B cell (primary cell): ENCODE measurements at regions not wholly inside any gene's neighbourhood (a gene's known extent, or its start where the extent isn't known, plus 50 kb on each side); places are given as distances from the start of the nearest gene placed in this dataset.

ENCODE experiments used
- ATAC-seq: fragments of 200-7000 bp; cut with Tn5 transposase; one replicate; pipeline ENCODE4 v1.10.0; 2021; ENCODE audit warnings: low read depth, mild to moderate bottlenecking, moderate number of reproducible peaks, moderate library complexity
- CTCF ChIA-PET: fragments of 350-600 bp; sonication (Branson Sonifier 250); formaldehyde crosslinking; loops from one replicate; lab custom pipeline; 2021; ENCODE audit warnings: antibody characterized with exemption, inconsistent platforms; lab: Charles Lee
- POLR2A ChIA-PET: fragments of 350-600 bp; sonication (Branson Sonifier 250); formaldehyde crosslinking; loops from one replicate; lab custom pipeline; 2021; ENCODE audit warnings: antibody characterized with exemption; lab: Charles Lee
- DNase-seq: peaks from one replicate; pipeline ENCODE4 v3.0.0; 2013
- H2AFZ ChIP-seq: 2 replicates; pipeline ENCODE4 v1.6.1; 2012; ENCODE audit warnings: mild to moderate bottlenecking, low read depth, low read length; ENCODE audit not compliant: insufficient read depth, poor library complexity, severe bottlenecking
- H3K27ac ChIP-seq, 2 donors: 1 replicate in 1 of 2; 2 replicates in 1 of 2; pipeline ENCODE4 v1.5.1; 2012 to 2013; ENCODE audit warnings: low read length in 2 of 2, mild to moderate bottlenecking in 2 of 2, moderate library complexity in 1 of 2
- H3K27me3 ChIP-seq, 4 experiments: fragments of 200-600 bp in 1 of 4; sonication (generic) in 1 of 4; replicated peaks in 1 of 4; 1 replicate in 2 of 4; 2 replicates in 2 of 4; pipeline versions ENCODE4 v1.6.1 to v1.7.0; 2013 to 2016; ENCODE audit warnings: low read length in 3 of 4, mild to moderate bottlenecking in 2 of 4, mixed read lengths in 1 of 4, moderate library complexity in 1 of 4; ENCODE audit not compliant: insufficient read depth in 4 of 4, control insufficient read depth in 3 of 4; ENCODE audit errors: control extremely low read depth in 1 of 4
- H3K36me3 ChIP-seq, 2 experiments: replicated peaks in 1 of 2; 1 replicate in 1 of 2; 2 replicates in 1 of 2; pipeline versions ENCODE4 v1.6.1 to v1.7.1; 2013; ENCODE audit warnings: low read length in 1 of 2; ENCODE audit not compliant: insufficient read depth in 2 of 2, control insufficient read depth in 1 of 2; ENCODE audit errors: control extremely low read depth in 1 of 2, extremely low read depth in 1 of 2
- H3K4me1 ChIP-seq, 2 donors: fragments of 200-600 bp in 1 of 2; sonication (generic) in 1 of 2; 1 replicate in 1 of 2; 2 replicates in 1 of 2; pipeline versions ENCODE4 v1.5.1 to v1.6.1; 2013 to 2017; ENCODE audit warnings: low read length in 2 of 2; ENCODE audit not compliant: control insufficient read depth in 2 of 2, insufficient read depth in 2 of 2
- H3K4me2 ChIP-seq: replicated peaks from 2 replicates; pipeline ENCODE3; 2012; ENCODE audit warnings: mild to moderate bottlenecking, low read depth, low read length; ENCODE audit not compliant: poor library complexity, severe bottlenecking
- H3K4me3 ChIP-seq, 5 experiments: fragments of 200-600 bp in 1 of 5; sonication (generic) in 1 of 5; 1 replicate in 3 of 5; 2 replicates in 2 of 5; pipeline versions ENCODE4 v1.5.1 to v1.7.0; 2011 to 2016; ENCODE audit warnings: low read length in 4 of 5, mild to moderate bottlenecking in 4 of 5, low read depth in 2 of 5, control low read depth in 1 of 5, moderate library complexity in 1 of 5; ENCODE audit not compliant: insufficient read depth in 1 of 5; ENCODE audit errors: control extremely low read depth in 1 of 5, extremely low read depth in 1 of 5
- H3K79me2 ChIP-seq: fragments of 200-600 bp; sonication (generic); one replicate; pipeline ENCODE4 v1.6.0; 2016; ENCODE audit warnings: low read length; ENCODE audit not compliant: control insufficient read depth, insufficient read depth
- H3K9ac ChIP-seq: fragments of 200-600 bp; sonication (generic); 2 replicates; pipeline ENCODE4 v1.6.1; 2017; ENCODE audit warnings: mild to moderate bottlenecking, low read length, moderate library complexity
- H3K9me3 ChIP-seq, 3 donors: one replicate each; pipeline versions ENCODE4 v1.6.1 to v1.7.1; 2013; ENCODE audit warnings: low read length in 2 of 3; ENCODE audit not compliant: control insufficient read depth in 2 of 3, insufficient read depth in 1 of 3; ENCODE audit errors: control extremely low read depth in 1 of 3
- H4K20me1 ChIP-seq: 2 replicates; pipeline ENCODE4 v1.6.0; 2012; ENCODE audit warnings: mild to moderate bottlenecking, low read length; ENCODE audit not compliant: insufficient read depth, control insufficient read depth, poor library complexity, severe bottlenecking
- H3K27ac Mint-ChIP-seq: one replicate; pipeline ENCODE4 v1.8.0; 2021; ENCODE audit warnings: mixed read lengths
- H3K27me3 Mint-ChIP-seq: one replicate; pipeline ENCODE4 v1.8.0; 2021; ENCODE audit warnings: mixed read lengths
- H3K4me1 Mint-ChIP-seq: one replicate; pipeline ENCODE4 v1.8.0; 2021; ENCODE audit warnings: mixed read lengths
- H3K4me3 Mint-ChIP-seq: one replicate; pipeline ENCODE4 v1.8.0; 2021; ENCODE audit warnings: mixed read lengths
- H3K9me3 Mint-ChIP-seq: one replicate; pipeline ENCODE4 v1.8.0; 2022; ENCODE audit warnings: mixed read lengths; ENCODE audit not compliant: insufficient read depth
- EZH2 ChIP-seq: IDR thresholded peaks from 2 replicates; pipeline ENCODE4 v1.6.1; 2012; ENCODE audit warnings: borderline replicate concordance, low read depth, mild to moderate bottlenecking, moderate library complexity, low read length; ENCODE audit not compliant: insufficient read depth, poor library complexity, severe bottlenecking
- WGBS: methylation state at CpG from one replicate; pipeline ENCODE4 v1.1.5; 2013; ENCODE audit warnings: missing lambda C conversion rate; ENCODE audit not compliant: insufficient coverage; 5-methylcytosine and 5-hydroxymethylcytosine counted together
- intact Hi-C: fragments of 100-400 bp; cut with micrococcal nuclease; formaldehyde crosslinking; loops from one replicate; pipeline ENCODE4 v1.10.0; 2022
- TF ChIP-seq, protein P1 (sequence below): fragments of 200-600 bp; IDR thresholded peaks from one replicate; pipeline ENCODE4 v1.8.0; 2022; ENCODE audit warnings: antibody characterized with exemption, mild to moderate bottlenecking

DNA sequence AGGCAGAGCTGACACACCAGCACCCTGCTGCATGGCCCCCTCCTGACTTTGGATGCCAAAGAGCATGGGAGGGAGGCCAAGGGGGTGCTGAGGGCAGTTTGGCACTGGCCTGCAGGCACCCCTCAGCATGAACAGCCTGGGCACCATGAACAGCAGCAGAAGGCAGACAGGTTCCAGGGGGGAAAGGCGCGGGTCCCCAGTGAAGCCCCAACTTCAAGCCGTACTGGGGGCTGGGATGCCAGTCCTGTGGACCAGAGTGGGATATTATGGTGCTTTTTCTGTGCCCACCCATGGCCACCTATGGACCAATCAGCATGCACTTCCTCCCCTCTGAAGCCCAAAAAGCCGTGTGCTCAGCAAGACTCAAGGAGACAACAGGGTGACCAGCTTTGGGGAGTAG is 389.9 kb downstream of the TEX13C start:
- Histone ChIP-seq H3K4me3 (no peak overlapping the region), H3K79me2 (no peaks in the 10 kb centered on the region), H3K27ac (no peak overlapping the region), H3K4me1 (no peaks in the 10 kb centered on the region), H3K27me3 (no peaks in the 10 kb centered on the region), H3K4me2 (no peak overlapping the region), H4K20me1 (no peaks in the 10 kb centered on the region), H3K36me3 (no peaks in the 10 kb centered on the region), H2AFZ (no peak overlapping the region), H3K9me3 (peaks cover 0 to 10% (median 0%) of the 10 kb centered on the region in 3 donors), H3K9ac (no peak overlapping the region)
- 80% methylated on average over 1 of the region's 4 CpGs for WGBS
- Mint-ChIP-seq H3K27ac (no peak overlapping the region), H3K4me3 (no peak overlapping the region), H3K4me1 (no peaks in the 10 kb centered on the region), H3K9me3 (no peaks in the 10 kb centered on the region), H3K27me3 (no peaks in the 10 kb centered on the region)
- POLR2A ChIA-PET = no interaction called here
- CTCF ChIA-PET = no interaction called here
- ATAC-seq (no peak), DNase-seq (no peak)
- intact Hi-C loops = no loop called here
- TF ChIP-seq EZH2 = no peak
- TF ChIP-seq, protein P1, sequence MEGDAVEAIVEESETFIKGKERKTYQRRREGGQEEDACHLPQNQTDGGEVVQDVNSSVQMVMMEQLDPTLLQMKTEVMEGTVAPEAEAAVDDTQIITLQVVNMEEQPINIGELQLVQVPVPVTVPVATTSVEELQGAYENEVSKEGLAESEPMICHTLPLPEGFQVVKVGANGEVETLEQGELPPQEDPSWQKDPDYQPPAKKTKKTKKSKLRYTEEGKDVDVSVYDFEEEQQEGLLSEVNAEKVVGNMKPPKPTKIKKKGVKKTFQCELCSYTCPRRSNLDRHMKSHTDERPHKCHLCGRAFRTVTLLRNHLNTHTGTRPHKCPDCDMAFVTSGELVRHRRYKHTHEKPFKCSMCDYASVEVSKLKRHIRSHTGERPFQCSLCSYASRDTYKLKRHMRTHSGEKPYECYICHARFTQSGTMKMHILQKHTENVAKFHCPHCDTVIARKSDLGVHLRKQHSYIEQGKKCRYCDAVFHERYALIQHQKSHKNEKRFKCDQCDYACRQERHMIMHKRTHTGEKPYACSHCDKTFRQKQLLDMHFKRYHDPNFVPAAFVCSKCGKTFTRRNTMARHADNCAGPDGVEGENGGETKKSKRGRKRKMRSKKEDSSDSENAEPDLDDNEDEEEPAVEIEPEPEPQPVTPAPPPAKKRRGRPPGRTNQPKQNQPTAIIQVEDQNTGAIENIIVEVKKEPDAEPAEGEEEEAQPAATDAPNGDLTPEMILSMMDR = no peak

DNA sequence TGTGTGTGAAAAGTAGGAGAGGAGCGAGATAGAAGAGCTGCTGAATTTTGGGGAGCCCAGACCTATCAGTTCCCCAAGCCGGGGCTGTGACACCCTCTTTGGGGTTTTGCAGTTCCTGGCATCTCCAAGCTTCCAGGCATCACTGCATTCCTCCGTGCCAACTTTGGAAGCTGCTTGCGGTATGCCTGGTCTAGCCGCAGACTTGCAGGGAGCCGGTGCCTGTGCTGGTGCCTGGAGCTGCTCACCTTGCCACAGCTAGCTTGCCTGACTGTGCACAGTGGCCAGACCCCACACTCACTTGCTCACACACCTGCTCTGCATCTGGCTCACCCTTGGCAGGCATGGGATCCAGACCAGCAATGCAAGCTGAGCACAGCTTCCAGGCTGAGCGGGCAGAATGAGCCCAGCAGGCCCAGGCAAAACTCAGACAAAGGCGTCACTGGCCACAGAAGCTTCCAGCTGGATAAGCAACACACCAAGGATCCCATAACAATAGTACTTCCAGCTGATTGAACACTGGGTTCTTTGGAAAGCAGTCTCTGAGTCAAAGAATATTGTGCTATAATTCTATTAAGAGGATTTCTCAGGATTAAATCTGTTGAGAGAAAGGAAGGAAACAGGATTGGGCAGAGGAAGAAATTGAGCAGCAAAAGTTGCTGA is 390.9 kb downstream of the TEX13C start:
- no peak for TF ChIP-seq EZH2
- TF ChIP-seq, protein P1 = no peak
- Histone ChIP-seq H3K4me3 (no peak overlapping the region), H3K9ac (no peak overlapping the region), H3K79me2 (no peaks in the 10 kb centered on the region), H3K36me3 (no peaks in the 10 kb centered on the region), H3K27me3 (no peaks in the 10 kb centered on the region), H3K9me3 (peaks cover 0 to 4% (median 0%) of the 10 kb centered on the region in 3 donors), H3K4me1 (no peaks in the 10 kb centered on the region), H4K20me1 (no peaks in the 10 kb centered on the region), H3K27ac (no peak overlapping the region), H2AFZ (no peak overlapping the region), H3K4me2 (no peak overlapping the region)
- DNase-seq (no peak), ATAC-seq (no peak)
- ChIA-PET CTCF (no interaction called here), POLR2A (no interaction called here)
- intact Hi-C loops = no loop called here
- WGBS = 91% methylated on average over 5 of the region's 8 CpGs
- Mint-ChIP-seq H3K4me1 (no peaks in the 10 kb centered on the region), H3K27me3 (no peaks in the 10 kb centered on the region), H3K27ac (no peak overlapping the region), H3K4me3 (no peak overlapping the region), H3K9me3 (no peaks in the 10 kb centered on the region)
